K562 (cell line): ENCODE measurements at regions not wholly inside any gene's neighbourhood (a gene's known extent, or its start where the extent isn't known, plus 50 kb on each side); places are given as distances from the start of the nearest gene placed in this dataset.

Source experiments
- ATAC-seq: fragments of 200-7000 bp; cut with Tn5 transposase; 3 replicates; pipeline ENCODE4 v1.9.1; 2020; ENCODE audit warnings: moderate library complexity
- BruUV-seq: library from RNA; stranded (reverse); fragments of 400-500 nt; replicated peaks from 2 replicates; lab custom pipeline; 2021; lab: Mats Ljungman, UMichigan
- CTCF ChIA-PET: fragments of 300-600 bp; formaldehyde crosslinking; extraction: SDS; loops from one replicate; lab custom pipeline; 2021; ENCODE audit warnings: low intra/inter-chr PET ratio; lab: Yijun Ruan, JAX
- POLR2A ChIA-PET: fragments of 300-600, 350-650 bp; sonication (Branson Sonifier 250); formaldehyde crosslinking; extraction: SDS; loops from one replicate; lab custom pipeline; 2021; ENCODE audit warnings: antibody characterized with exemption, inconsistent platforms; lab: Yijun Ruan, JAX
- DNase-seq, 4 experiments: peaks; one replicate each; pipeline versions ENCODE4 v3.0.0 to v3.0.0-alpha.2; 2011 to 2018; ENCODE audit warnings: low spot score in 3 of 4, mixed read lengths in 3 of 4; ENCODE audit errors: extremely low read depth in 1 of 4
- FAIRE-seq: peaks from 2 replicates; lab custom pipeline; 2011; peaks lifted over from hg19 to GRCh38; lab: Jason Lieb, UNC
- H2AFZ ChIP-seq: 2 replicates; pipeline ENCODE4 v1.6.0; 2011; ENCODE audit warnings: low read depth, low read length, control low read depth, inconsistent platforms
- H3K27ac ChIP-seq: fragments of 200-600 bp; 3 replicates; pipeline ENCODE4 v1.8.0; 2011; ENCODE audit warnings: low read depth, mild to moderate bottlenecking, control low read depth, inconsistent platforms, low read length, moderate library complexity, mixed read lengths; ENCODE audit errors: extremely low read depth
- H3K27me3 ChIP-seq, 2 experiments: fragments of 300-600 bp in 1 of 2; 2 replicates in 1 of 2; 3 replicates in 1 of 2; pipeline versions ENCODE4 v1.6.0 to v1.8.0; 2011; ENCODE audit warnings: inconsistent platforms in 2 of 2, low read length in 2 of 2, mild to moderate bottlenecking in 1 of 2, mixed read lengths in 1 of 2, moderate library complexity in 1 of 2; ENCODE audit not compliant: control insufficient read depth in 2 of 2, insufficient read depth in 2 of 2
- H3K36me3 ChIP-seq: fragments of 300-600 bp; 3 replicates; pipeline ENCODE4 v1.8.0; 2011; ENCODE audit warnings: mild to moderate bottlenecking, low read length, inconsistent platforms; ENCODE audit not compliant: control insufficient read depth, insufficient read depth
- H3K4me1 ChIP-seq, 2 experiments: fragments of 200-600 bp in 1 of 2; replicated peaks in 1 of 2; 2 replicates in 1 of 2; 3 replicates in 1 of 2; pipeline versions ENCODE4 v1.5.1 to v1.8.0; 2011; ENCODE audit warnings: inconsistent platforms in 2 of 2, low read length in 2 of 2, mild to moderate bottlenecking in 1 of 2, mixed read lengths in 1 of 2, moderate library complexity in 1 of 2; ENCODE audit not compliant: control insufficient read depth in 2 of 2, insufficient read depth in 2 of 2
- H3K4me2 ChIP-seq: 2 replicates; pipeline ENCODE4 v1.6.1; 2011; ENCODE audit warnings: low read length, control low read depth, inconsistent platforms, mixed read lengths; ENCODE audit not compliant: insufficient read depth
- H3K4me3 ChIP-seq: fragments of 200-600 bp; sonication (generic), shearing (Covaris generic); 2 replicates; pipeline ENCODE4 v1.5.1; 2016; ENCODE audit warnings: control low read depth, inconsistent platforms
- H3K79me2 ChIP-seq: fragments of 200-600 bp; 3 replicates; pipeline ENCODE4 v1.8.0; 2011; ENCODE audit warnings: low read length, inconsistent platforms; ENCODE audit not compliant: control insufficient read depth, insufficient read depth
- H3K9ac ChIP-seq, 2 experiments: 2 replicates each; pipeline versions ENCODE4 v1.6.0 to v1.6.1; 2011; ENCODE audit warnings: low read depth in 2 of 2, low read length in 2 of 2, control low read depth in 1 of 2, inconsistent platforms in 1 of 2, mild to moderate bottlenecking in 1 of 2, mixed read lengths in 1 of 2; ENCODE audit not compliant: insufficient read depth in 1 of 2
- H3K9me1 ChIP-seq: one replicate; pipeline ENCODE4 v1.6.0; 2011; ENCODE audit warnings: inconsistent platforms, mild to moderate bottlenecking, low read length, moderate library complexity; ENCODE audit not compliant: control insufficient read depth, insufficient read depth
- H3K9me3 ChIP-seq: replicated peaks from 2 replicates; pipeline ENCODE4 v1.5.1; 2011; ENCODE audit warnings: low read depth, low read length, inconsistent platforms; ENCODE audit not compliant: control insufficient read depth, insufficient read depth
- H4K20me1 ChIP-seq: replicated peaks from 2 replicates; pipeline ENCODE4 v1.6.1; 2011; ENCODE audit warnings: low read length, inconsistent platforms, mixed read lengths; ENCODE audit not compliant: control insufficient read depth, insufficient read depth
- BCOR ChIP-seq: fragments of 450-650 bp; IDR thresholded peaks from 2 replicates; pipeline ENCODE4 v1.6.1; 2016
- CREB5 ChIP-seq: fragments of 250-450 bp; sonication (Bioruptor Pico); IDR thresholded peaks from 2 replicates; pipeline ENCODE4 v1.5.0; 2020; ENCODE audit warnings: mild to moderate bottlenecking
- NKRF ChIP-seq: fragments of 450-650 bp; IDR thresholded peaks from 2 replicates; pipeline ENCODE4 v1.6.1; 2016; ENCODE audit warnings: borderline replicate concordance
- THRB ChIP-seq: fragments of 450-650 bp; formaldehyde crosslinking; conservative IDR thresholded peaks from 2 replicates; pipeline ENCODE4 v1.4.0; 2022; ENCODE audit warnings: mild to moderate bottlenecking, missing genetic modification characterization
- ZNF318 ChIP-seq, 2 experiments: fragments of 450-650 bp; IDR thresholded peaks; 2 replicates each; pipeline ENCODE4 v1.6.1; 2016; ENCODE audit warnings: mild to moderate bottlenecking in 2 of 2, borderline replicate concordance in 1 of 2, low read depth in 1 of 2, moderate library complexity in 1 of 2
- ZNF41 ChIP-seq: fragments of 250-450 bp; sonication (Bioruptor Pico); conservative IDR thresholded peaks from 2 replicates; pipeline ENCODE4 v1.4.0; 2020; ENCODE audit warnings: mild to moderate bottlenecking
- ZNF75A ChIP-seq: fragments of 450-650 bp; formaldehyde crosslinking; IDR thresholded peaks from 2 replicates; pipeline ENCODE4 v1.4.0; 2020; ENCODE audit warnings: mild to moderate bottlenecking
- ZNF79 ChIP-seq: fragments of 250-450 bp; sonication (Bioruptor Pico); IDR thresholded peaks from 2 replicates; pipeline ENCODE4 v1.4.0; 2020; ENCODE audit warnings: low read depth, mild to moderate bottlenecking, moderate library complexity
- WGBS: fragments of 100-300 bp; shearing (Covaris generic); methylation state at CpG from one replicate; pipeline ENCODE4 v1.1.6; 2016; ENCODE audit warnings: low coverage, mixed read lengths; ENCODE audit not compliant: insufficient coverage; ENCODE audit errors: missing lambda C conversion rate; 5-methylcytosine and 5-hydroxymethylcytosine counted together
- in situ Hi-C: fragments of 300-500 bp; cut with MboI; formaldehyde crosslinking; loops from 4 replicates; pipeline ENCODE4 v1.15.0; 2018; ENCODE audit warnings: inconsistent platforms, mixed read lengths
- intact Hi-C: fragments of 100-400 bp; cut with micrococcal nuclease; formaldehyde crosslinking; loops from 2 replicates; pipeline ENCODE4 v1.14.2; 2022

- Histone ChIP-seq H3K9me1 (no peaks in the 10 kb centered on the region), H3K79me2 (no peaks in the 10 kb centered on the region), H3K27ac (no peak overlapping the region), H3K9me3 (0 out of 2 replicates have a peak, but pooled peaks cover 2% of the 10 kb centered on the region), H3K36me3 (no peaks in the 10 kb centered on the region), H2AFZ (no peak overlapping the region), H3K9ac (no peak overlapping the region), H3K4me3 (no peak overlapping the region), H3K27me3 (no peaks in the 10 kb centered on the region), H3K4me2 (no peak overlapping the region), H4K20me1 (no peaks in the 10 kb centered on the region), H3K4me1 (no peaks in the 10 kb centered on the region)
- ChIA-PET POLR2A (interaction anchor here (0.7 kb wide), 1 partner anchor 200 kb away, joined by 3 read pairs; no protein-coding TSS in a partner anchor), CTCF (no interaction called here)
- FAIRE-seq (no peak), ATAC-seq (no peak), DNase-seq (no peak)
- 0% methylated on average over 5 of the region's 5 CpGs for WGBS
- intact Hi-C loops (no loop called here), in situ Hi-C loops (no loop called here)
- BruUV-seq: no TSS peak
- TF ChIP-seq THRB (CRISPR knock-in tag): no peak
- no peak for TF ChIP-seq ZNF79 (CRISPR knock-in tag)
- TF ChIP-seq BCOR: no peak
- TF ChIP-seq CREB5 (CRISPR knock-in tag): no peak
- TF ChIP-seq ZNF75A (CRISPR knock-in tag): no peak
- TF ChIP-seq ZNF318 (IDR thresholded peaks at IDR 0.05; ENCODE audit: borderline replicate concordance in 1 of 2, low read depth in 1 of 2): no peak
- TF ChIP-seq NKRF: no peak
- no peak for TF ChIP-seq ZNF41 (CRISPR knock-in tag)
Observed at GRCh38 chr5:8306288-8306896, 437.4 kb downstream of the MTRR start.
